Esophagus squamous epithelium (tissue), 4 donors: ENCODE measurements at regions not wholly inside any gene's neighbourhood (a gene's known extent, or its start where the extent isn't known, plus 50 kb on each side); places are given as distances from the start of the nearest gene placed in this dataset.

Source experiments
- CTCF ChIP-seq, 6 experiments: fragments of 450-650 bp in 4 of 6; fragments of 200-600 bp in 2 of 6; sonication (generic) in 2 of 6; IDR thresholded peaks; one replicate each; pipeline ENCODE4 v1.5.1; 2016 to 2019; ENCODE audit warnings: antibody characterized with exemption in 6 of 6, mild to moderate bottlenecking in 4 of 6, moderate library complexity in 4 of 6
- POLR2A ChIP-seq, 4 donors: fragments of 450-650 bp; IDR thresholded peaks; one replicate each; pipeline ENCODE4 v1.6.1; 2017; ENCODE audit warnings: antibody characterized with exemption in 4 of 4, mild to moderate bottlenecking in 4 of 4, moderate library complexity in 3 of 4

- TF ChIP-seq POLR2A (IDR thresholded peaks at IDR 0.05) (no peak), CTCF (IDR thresholded peaks at IDR 0.05) (no peak)
These were observed 747.1 kb upstream of the ADGRB3 start for GRCh38 chr6:67887747-67888545.
